HFF-Myc (cell line): ENCODE measurements at regions not wholly inside any gene's neighbourhood (a gene's known extent, or its start where the extent isn't known, plus 50 kb on each side); places are given as distances from the start of the nearest gene placed in this dataset.
"Not testable (repeated sequence)": the region's sequence is repeated elsewhere in the genome, so short reads cannot be mapped to it uniquely, and the experiment has no call there.

Experiments used
- DNase-seq: peaks from one replicate; pipeline ENCODE4 v3.0.0-alpha.2; 2011; ENCODE audit warnings: low read depth; ENCODE audit errors: extremely low read depth
- H3K4me3 ChIP-seq: replicated peaks from 2 replicates; pipeline ENCODE4 v1.5.1; 2011; ENCODE audit warnings: low read depth, mild to moderate bottlenecking, control low read depth, low read length
- TF ChIP-seq, protein P1 (sequence below): IDR thresholded peaks from 2 replicates; pipeline ENCODE4 v1.5.1; 2012; ENCODE audit warnings: mild to moderate bottlenecking, low read depth, low read length, control low read depth; ENCODE audit errors: missing control alignments

DNA sequence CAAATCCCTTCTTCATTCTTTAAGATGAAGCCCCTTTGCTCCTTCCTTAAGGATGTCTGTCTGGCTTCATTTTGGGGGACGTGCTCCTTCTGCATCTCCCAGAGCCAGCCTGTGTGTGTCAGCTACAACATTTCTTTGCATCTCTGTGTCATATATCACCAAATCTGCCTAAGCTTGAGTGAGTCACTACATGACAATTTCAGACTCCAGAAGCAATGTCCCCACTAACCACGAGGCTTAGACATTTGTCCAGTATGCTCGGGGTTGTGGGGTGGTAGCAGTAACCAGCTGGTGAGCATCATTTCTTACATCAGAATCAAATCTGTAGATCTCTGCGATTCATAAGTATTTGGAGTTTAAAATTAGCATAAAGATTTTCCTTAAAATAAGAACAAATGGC is 54.1 kb upstream of the USP14 start:
- DNase-seq, H3K4me3 ChIP-seq: not testable (repeated sequence)

DNA sequence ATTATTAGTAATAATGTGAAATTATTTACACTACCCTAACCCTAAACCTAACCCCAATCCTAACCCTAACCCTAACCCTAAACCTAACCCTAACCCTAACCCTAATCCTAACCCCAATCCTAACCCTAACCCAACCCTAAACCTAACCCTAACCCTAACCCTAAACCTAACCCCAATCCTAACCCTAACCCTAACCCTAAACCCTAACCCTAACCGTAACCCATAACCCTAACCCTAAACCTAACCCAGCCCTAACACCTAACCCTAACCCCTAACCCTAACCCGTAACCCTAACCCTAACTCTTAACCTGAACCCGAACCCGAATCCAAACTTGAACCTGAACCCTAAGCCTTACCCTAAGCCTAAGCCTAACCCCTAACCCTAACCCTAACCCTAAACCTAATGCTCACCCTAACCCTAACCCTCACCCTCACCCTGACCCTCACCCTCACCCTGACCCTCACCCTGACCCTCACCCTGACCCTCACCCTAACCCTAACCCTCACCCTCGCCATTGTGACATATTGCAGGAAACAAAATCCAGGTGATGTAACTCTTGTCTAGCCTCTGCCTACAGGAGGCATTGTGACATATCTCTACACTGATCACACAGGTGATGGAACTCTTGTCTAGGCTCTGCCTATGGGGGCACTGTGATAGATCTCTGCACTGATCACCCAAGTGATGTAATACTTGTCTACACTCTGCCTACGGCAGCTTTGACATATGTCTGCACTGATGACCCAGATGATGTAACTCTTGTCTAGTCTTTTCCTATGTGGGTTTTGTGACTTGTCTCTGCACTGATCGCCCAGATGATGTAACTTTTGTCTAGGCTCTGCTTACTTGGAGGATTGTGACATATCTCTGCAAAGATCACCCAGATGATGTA is 53.0 kb upstream of the USP14 start:
- DNase-seq, H3K4me3 ChIP-seq: not testable (repeated sequence)

DNA sequence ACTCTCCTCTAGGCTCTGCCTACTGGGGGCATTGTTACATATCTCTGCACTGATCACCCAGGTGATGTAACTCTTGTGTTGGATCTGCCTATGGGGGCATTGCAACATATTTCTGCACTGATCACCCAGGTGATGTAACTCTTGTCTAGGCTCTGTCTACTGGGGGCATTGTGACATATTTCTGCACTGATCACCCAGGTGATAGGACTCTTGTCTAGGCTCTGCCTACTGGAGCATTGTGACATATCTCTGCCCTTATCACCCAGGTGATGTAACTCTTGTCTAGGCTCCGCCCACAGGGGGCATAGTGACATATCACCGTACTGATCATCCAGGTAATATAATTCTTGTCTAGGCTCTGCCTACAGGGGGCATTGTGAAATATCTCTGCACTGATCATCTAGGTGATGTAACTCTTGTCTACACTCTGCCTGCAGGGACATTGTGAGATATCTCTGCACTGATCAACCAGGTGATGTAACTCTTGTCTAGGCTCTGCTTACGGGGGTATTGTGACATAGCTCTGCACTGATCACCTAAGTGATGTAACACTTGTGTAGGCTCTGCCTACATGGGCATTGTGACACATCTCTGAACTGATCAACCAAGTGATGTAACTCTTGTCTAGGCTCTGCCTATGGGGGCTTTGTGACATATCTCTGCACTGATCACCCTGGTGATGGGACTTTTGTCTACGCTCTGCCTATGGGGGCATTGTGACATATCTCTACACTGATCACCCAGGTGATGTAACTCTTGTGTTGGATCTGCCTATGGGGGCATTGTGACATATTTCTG is 52.1 kb upstream of the USP14 start:
- not testable (repeated sequence) for H3K4me3 ChIP-seq, DNase-seq

DNA sequence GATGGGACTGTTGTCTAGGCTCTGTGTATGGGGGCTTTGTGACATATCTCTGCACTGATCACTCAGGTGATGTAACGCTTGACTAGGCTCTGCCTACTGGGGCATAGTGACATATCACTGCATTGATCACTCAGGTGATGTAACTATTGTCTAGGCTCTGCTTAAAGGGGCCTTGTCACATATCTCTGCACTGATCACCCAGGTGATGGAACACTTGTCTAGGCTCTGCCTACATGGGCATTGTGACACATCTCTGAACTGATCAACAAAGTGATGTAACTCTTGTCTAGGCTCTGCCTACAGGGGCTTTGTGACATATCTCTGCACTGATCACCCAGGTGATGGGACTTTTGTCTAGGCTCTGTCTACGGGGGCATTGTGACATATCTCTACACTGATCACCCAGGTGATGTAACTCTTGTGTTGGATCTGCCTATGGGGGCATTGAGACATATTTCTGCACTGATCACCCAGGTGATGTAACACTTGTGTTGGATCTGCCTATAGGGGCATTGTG is 51.4 kb upstream of the USP14 start:
- DNase-seq, result not testable (repeated sequence)

GRCh38 chr18:107464-107863 is 50.9 kb upstream of the USP14 start:
- not testable (repeated sequence) for H3K4me3 ChIP-seq, DNase-seq
- TF ChIP-seq, protein P1, sequence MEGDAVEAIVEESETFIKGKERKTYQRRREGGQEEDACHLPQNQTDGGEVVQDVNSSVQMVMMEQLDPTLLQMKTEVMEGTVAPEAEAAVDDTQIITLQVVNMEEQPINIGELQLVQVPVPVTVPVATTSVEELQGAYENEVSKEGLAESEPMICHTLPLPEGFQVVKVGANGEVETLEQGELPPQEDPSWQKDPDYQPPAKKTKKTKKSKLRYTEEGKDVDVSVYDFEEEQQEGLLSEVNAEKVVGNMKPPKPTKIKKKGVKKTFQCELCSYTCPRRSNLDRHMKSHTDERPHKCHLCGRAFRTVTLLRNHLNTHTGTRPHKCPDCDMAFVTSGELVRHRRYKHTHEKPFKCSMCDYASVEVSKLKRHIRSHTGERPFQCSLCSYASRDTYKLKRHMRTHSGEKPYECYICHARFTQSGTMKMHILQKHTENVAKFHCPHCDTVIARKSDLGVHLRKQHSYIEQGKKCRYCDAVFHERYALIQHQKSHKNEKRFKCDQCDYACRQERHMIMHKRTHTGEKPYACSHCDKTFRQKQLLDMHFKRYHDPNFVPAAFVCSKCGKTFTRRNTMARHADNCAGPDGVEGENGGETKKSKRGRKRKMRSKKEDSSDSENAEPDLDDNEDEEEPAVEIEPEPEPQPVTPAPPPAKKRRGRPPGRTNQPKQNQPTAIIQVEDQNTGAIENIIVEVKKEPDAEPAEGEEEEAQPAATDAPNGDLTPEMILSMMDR, result peak; percentile 2

More for the DNA sequence above, 51.4 kb upstream of the USP14 start:
- not testable (repeated sequence) for H3K4me3 ChIP-seq

- not testable (repeated sequence) for DNase-seq
Observed at GRCh38 chr18:107947-108664, 50.3 kb upstream of the USP14 start.

More at GRCh38 chr18:107947-108664, 50.3 kb upstream of the USP14 start:
- H3K4me3 ChIP-seq, result not testable (repeated sequence)
